ENCODE measurements at regions not wholly inside any gene's neighbourhood (a gene's known extent, or its start where the extent isn't known, plus 50 kb on each side); places are given as distances from the start of the nearest gene placed in this dataset.

- TF ChIP-seq POLR2A (IDR thresholded peaks at IDR 0.05) (no peak), CTCF (IDR thresholded peaks at IDR 0.05) (no peak)
Measured at GRCh38 chr9:13673348-13673747, 393.9 kb upstream of the MPDZ start.

Measured in uterus (tissue), 2 donors.